ENCODE measurements at regions not wholly inside any gene's neighbourhood (a gene's known extent, or its start where the extent isn't known, plus 50 kb on each side); places are given as distances from the start of the nearest gene placed in this dataset.

DNA sequence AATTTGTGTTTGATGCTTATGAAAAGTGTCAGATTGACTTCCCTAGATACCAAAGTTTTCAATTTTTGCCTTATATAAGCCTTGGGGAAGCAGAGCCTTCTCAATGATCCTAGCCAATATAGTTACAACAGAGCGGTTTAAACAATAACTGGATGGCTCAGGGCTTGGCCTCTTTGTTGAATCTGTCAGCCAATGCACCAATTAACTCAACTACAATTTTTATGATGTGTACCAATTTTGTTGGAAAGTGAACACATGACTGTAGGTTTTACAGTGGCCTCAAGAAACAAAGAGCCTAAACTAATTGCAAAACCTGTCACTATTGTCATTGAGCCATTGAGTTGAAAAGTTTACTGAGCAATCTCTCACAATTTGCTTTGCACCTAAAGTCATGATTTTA is 71.6 kb upstream of the RGS18 start:
- TF ChIP-seq, protein P1, sequence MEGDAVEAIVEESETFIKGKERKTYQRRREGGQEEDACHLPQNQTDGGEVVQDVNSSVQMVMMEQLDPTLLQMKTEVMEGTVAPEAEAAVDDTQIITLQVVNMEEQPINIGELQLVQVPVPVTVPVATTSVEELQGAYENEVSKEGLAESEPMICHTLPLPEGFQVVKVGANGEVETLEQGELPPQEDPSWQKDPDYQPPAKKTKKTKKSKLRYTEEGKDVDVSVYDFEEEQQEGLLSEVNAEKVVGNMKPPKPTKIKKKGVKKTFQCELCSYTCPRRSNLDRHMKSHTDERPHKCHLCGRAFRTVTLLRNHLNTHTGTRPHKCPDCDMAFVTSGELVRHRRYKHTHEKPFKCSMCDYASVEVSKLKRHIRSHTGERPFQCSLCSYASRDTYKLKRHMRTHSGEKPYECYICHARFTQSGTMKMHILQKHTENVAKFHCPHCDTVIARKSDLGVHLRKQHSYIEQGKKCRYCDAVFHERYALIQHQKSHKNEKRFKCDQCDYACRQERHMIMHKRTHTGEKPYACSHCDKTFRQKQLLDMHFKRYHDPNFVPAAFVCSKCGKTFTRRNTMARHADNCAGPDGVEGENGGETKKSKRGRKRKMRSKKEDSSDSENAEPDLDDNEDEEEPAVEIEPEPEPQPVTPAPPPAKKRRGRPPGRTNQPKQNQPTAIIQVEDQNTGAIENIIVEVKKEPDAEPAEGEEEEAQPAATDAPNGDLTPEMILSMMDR (IDR thresholded peaks at IDR 0.05; ENCODE audit: unreplicated experiment), result no peak
- peaks cover 6% of the 10 kb centered on the region for H3K4me1 Mint-ChIP-seq (ENCODE audit: low read depth)
- no peaks in the 10 kb centered on the region for H3K9me3 Mint-ChIP-seq (ENCODE audit: low read depth)
- H3K4me3 Mint-ChIP-seq (ENCODE audit: low read depth), result no peak overlapping the region
- DNase-seq (ENCODE audit: low spot score, unreplicated experiment), result no peak
- no peaks in the 10 kb centered on the region for H3K36me3 Mint-ChIP-seq (ENCODE audit: insufficient read depth)
- H3K27me3 Mint-ChIP-seq, result no peaks in the 10 kb centered on the region
- H3K27ac Mint-ChIP-seq, result no peak overlapping the region

DNA sequence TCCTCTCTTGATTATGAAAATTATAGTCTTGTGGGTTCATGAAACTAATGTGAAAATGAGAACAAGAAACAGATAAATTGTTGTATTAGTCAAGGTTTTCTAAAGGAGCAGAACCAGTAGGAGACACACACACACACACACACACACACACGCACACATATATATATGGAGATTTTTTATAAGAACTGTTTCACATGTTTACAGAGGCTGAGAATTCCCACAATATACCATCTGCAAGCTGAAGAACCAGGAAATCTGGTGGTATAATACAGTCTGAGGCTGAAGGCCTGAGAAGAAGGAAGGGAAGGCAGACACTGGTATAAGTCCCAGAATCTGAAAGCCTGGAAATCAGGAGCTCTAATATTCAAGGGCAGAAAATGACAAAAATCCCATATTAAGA is 70.9 kb upstream of the RGS18 start:
- H3K36me3 Mint-ChIP-seq (ENCODE audit: insufficient read depth), result no peaks in the 10 kb centered on the region
- peaks cover 8% of the 10 kb centered on the region for H3K4me1 Mint-ChIP-seq (ENCODE audit: low read depth)
- no peaks in the 10 kb centered on the region for H3K9me3 Mint-ChIP-seq (ENCODE audit: low read depth)
- no peak overlapping the region for H3K4me3 Mint-ChIP-seq (ENCODE audit: low read depth)
- DNase-seq (ENCODE audit: low spot score, unreplicated experiment), result no peak
- H3K27me3 Mint-ChIP-seq, result no peaks in the 10 kb centered on the region
- no peak overlapping the region for H3K27ac Mint-ChIP-seq
- TF ChIP-seq, protein P1 (IDR thresholded peaks at IDR 0.05; ENCODE audit: unreplicated experiment), result no peak

DNA sequence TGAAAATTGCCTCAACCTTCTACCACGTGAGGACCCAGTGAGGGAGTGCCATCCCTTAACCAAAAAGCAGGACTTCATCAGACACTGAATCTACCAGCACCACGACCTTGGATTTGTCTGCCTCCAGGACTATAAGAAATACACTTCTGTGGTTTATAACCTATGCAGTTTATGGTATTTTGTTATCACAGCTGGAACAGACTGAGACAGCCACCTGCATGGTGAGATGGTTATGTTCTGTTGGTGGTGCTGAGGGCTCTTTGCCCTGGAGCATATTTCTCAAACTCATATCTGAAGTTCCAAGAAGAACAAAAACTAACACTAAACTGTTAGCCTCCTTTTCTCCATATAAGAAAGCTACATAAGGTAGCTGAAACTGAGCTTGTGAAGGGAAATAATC is 69.8 kb upstream of the RGS18 start:
- Mint-ChIP-seq H3K36me3 (ENCODE audit: insufficient read depth) (no peaks in the 10 kb centered on the region), H3K4me3 (ENCODE audit: low read depth) (no peak overlapping the region), H3K27ac (no peak overlapping the region), H3K27me3 (no peaks in the 10 kb centered on the region), H3K4me1 (ENCODE audit: low read depth) (peaks cover 3% of the 10 kb centered on the region), H3K9me3 (ENCODE audit: low read depth) (no peaks in the 10 kb centered on the region)
- no peak for DNase-seq (ENCODE audit: low spot score, unreplicated experiment)
- TF ChIP-seq, protein P1 (IDR thresholded peaks at IDR 0.05; ENCODE audit: unreplicated experiment), result no peak

DNA sequence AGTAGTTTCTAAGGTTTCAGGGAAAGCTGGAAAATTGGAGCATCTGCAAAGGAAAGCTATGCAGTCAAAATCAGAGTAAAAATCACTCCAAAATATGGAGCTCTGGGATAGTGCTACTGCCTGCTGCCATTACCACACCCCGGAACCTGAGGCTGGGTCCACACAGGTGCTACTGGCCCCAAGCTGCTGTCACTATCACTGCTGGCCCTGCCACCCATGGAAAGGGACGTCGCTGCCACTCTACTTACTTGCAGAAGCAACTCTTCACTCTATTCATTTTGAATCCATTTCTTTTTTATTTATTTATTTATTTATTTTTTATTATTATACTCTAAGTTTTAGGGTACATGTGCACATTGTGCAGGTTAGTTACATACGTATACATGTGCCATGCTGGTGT is 60.3 kb upstream of the RGS18 start:
- Mint-ChIP-seq H3K27me3 (no peaks in the 10 kb centered on the region), H3K4me3 (ENCODE audit: low read depth) (no peak overlapping the region), H3K4me1 (ENCODE audit: low read depth) (no peaks in the 10 kb centered on the region), H3K36me3 (ENCODE audit: insufficient read depth) (no peaks in the 10 kb centered on the region), H3K9me3 (ENCODE audit: low read depth) (peaks cover 7% of the 10 kb centered on the region), H3K27ac (no peak overlapping the region)
- TF ChIP-seq, protein P1 (IDR thresholded peaks at IDR 0.05; ENCODE audit: unreplicated experiment), result no peak
- DNase-seq (ENCODE audit: low spot score, unreplicated experiment), result no peak

DNA sequence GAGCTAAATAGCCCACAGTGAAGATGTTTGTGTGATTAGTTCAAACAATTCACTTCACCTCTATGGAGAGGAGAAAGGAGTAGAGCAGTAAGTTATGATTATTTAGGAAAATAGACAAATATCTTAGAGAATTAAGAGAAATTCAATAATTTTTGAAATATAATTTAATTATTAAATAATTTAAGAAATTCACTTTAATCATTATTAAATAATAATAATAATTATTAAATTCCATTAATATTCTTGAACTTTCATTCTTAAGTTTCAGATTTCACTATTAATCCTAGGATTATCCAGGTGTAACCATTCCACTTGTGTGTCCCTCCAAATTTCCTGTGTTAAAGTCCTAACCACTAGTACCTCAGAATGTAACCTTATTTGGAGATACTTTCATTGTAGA is 58.9 kb upstream of the RGS18 start:
- Mint-ChIP-seq H3K9me3 (ENCODE audit: low read depth) (peaks cover 7% of the 10 kb centered on the region), H3K4me1 (ENCODE audit: low read depth) (no peaks in the 10 kb centered on the region), H3K27me3 (no peaks in the 10 kb centered on the region), H3K36me3 (ENCODE audit: insufficient read depth) (no peaks in the 10 kb centered on the region), H3K27ac (no peak overlapping the region), H3K4me3 (ENCODE audit: low read depth) (no peak overlapping the region)
- TF ChIP-seq, protein P1 (IDR thresholded peaks at IDR 0.05; ENCODE audit: unreplicated experiment), result no peak
- no peak for DNase-seq (ENCODE audit: low spot score, unreplicated experiment)

All from progenitor cell of endocrine pancreas (in vitro differentiated cells).